KMS-11 (cell line): ENCODE measurements at regions not wholly inside any gene's neighbourhood (a gene's known extent, or its start where the extent isn't known, plus 50 kb on each side); places are given as distances from the start of the nearest gene placed in this dataset.

Experiments used
- H2AFZ ChIP-seq: fragments of 200-600 bp; sonication (generic); 2 replicates; pipeline ENCODE4 v1.6.1; 2016; ENCODE audit warnings: antibody characterized with exemption, mixed run types, low read depth
- H3K27ac ChIP-seq: fragments of 200-600 bp; sonication (generic); 2 replicates; pipeline ENCODE4 v1.6.1; 2016; ENCODE audit warnings: mild to moderate bottlenecking, mixed run types
- H3K27me3 ChIP-seq: fragments of 200-600 bp; sonication (generic); 2 replicates; pipeline ENCODE4 v1.6.1; 2017; ENCODE audit warnings: mild to moderate bottlenecking, low read depth, mixed run types, moderate library complexity; ENCODE audit not compliant: insufficient read depth
- H3K36me3 ChIP-seq: fragments of 200-600 bp; sonication (generic); 2 replicates; pipeline ENCODE4 v1.6.1; 2017; ENCODE audit warnings: mild to moderate bottlenecking, mixed run types; ENCODE audit not compliant: insufficient read depth
- H3K4me1 ChIP-seq: fragments of 200-600 bp; sonication (generic); 2 replicates; pipeline ENCODE4 v1.6.1; 2016; ENCODE audit warnings: mild to moderate bottlenecking, low read depth, mixed run types; ENCODE audit not compliant: poor library complexity, severe bottlenecking
- H3K4me2 ChIP-seq: fragments of 200-600 bp; sonication (generic); 2 replicates; pipeline ENCODE4 v1.7.0; 2016; ENCODE audit warnings: mild to moderate bottlenecking, mixed run types
- H3K4me3 ChIP-seq: fragments of 200-600 bp; sonication (generic); IDR thresholded peaks from 2 replicates; pipeline ENCODE4 v1.6.1; 2017; ENCODE audit warnings: low read depth, low read length, mixed read lengths; ENCODE audit not compliant: insufficient read depth
- H3K79me2 ChIP-seq: fragments of 200-600 bp; sonication (generic); 2 replicates; pipeline ENCODE4 v1.6.1; 2016; ENCODE audit warnings: low read depth, mixed run types; ENCODE audit not compliant: insufficient read depth
- H3K9ac ChIP-seq: fragments of 200-600 bp; sonication (generic); 2 replicates; pipeline ENCODE4 v1.6.1; 2016; ENCODE audit warnings: mild to moderate bottlenecking, mixed run types
- H4K20me1 ChIP-seq: fragments of 200-600 bp; sonication (generic); 2 replicates; pipeline ENCODE4 v1.6.1; 2016; ENCODE audit warnings: mild to moderate bottlenecking, mixed run types; ENCODE audit not compliant: insufficient read depth
- CTCF ChIP-seq: fragments of 200-600 bp; sonication (generic); conservative IDR thresholded peaks from 2 replicates; pipeline ENCODE4 v1.6.1; 2017; ENCODE audit warnings: low read depth, mild to moderate bottlenecking, antibody characterized with exemption, low read length, moderate library complexity, mixed read lengths

- Histone ChIP-seq H3K4me2 (no peak overlapping the region), H3K4me3 (no peak overlapping the region), H3K4me1 (no peaks in the 10 kb centered on the region), H3K27me3 (no peaks in the 10 kb centered on the region), H3K79me2 (no peaks in the 10 kb centered on the region), H2AFZ (no peak overlapping the region), H3K9ac (no peak overlapping the region), H4K20me1 (no peaks in the 10 kb centered on the region), H3K27ac (no peak overlapping the region), H3K36me3 (no peaks in the 10 kb centered on the region)
- TF ChIP-seq CTCF, result no peak
These were observed 264.9 kb downstream of the SKIDA1 start for GRCh38 chr10:21260506-21261149.

GRCh38 chr10:21260066-21260465, 265.4 kb downstream of the SKIDA1 start:
- H3K27ac ChIP-seq, result no peak overlapping the region
- no peaks in the 10 kb centered on the region for H3K79me2 ChIP-seq
- H3K9ac ChIP-seq, result no peak overlapping the region
- H3K4me2 ChIP-seq, result no peak overlapping the region
- H3K27me3 ChIP-seq, result no peaks in the 10 kb centered on the region
- TF ChIP-seq CTCF, result no peak
- H3K4me3 ChIP-seq, result no peak overlapping the region
- no peaks in the 10 kb centered on the region for H4K20me1 ChIP-seq
- H2AFZ ChIP-seq, result no peak overlapping the region
- H3K36me3 ChIP-seq, result no peaks in the 10 kb centered on the region
- no peaks in the 10 kb centered on the region for H3K4me1 ChIP-seq

DNA sequence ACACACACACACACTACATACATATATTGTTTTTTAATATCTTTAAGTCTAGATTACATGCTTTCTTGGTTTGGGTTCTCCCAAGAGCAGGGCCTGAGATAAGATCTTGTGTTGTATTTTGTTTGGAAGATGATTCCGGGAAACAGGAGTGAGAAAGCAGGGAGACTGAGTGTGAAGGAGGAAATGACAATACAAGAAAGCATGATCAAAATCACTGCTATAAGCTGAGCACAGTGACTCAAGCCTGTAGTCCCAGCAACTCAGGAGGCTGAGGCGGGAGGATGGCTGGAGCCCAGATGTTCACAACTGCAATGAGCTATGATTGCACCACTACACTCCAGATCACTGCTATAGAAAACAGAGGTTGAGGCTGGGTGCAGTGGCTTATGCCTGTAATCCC, 267.6 kb downstream of the SKIDA1 start:
- Histone ChIP-seq H3K4me3 (no peak overlapping the region), H3K27ac (no peak overlapping the region), H3K36me3 (no peaks in the 10 kb centered on the region), H3K4me2 (no peak overlapping the region), H3K4me1 (no peaks in the 10 kb centered on the region), H3K9ac (no peak overlapping the region), H3K79me2 (no peaks in the 10 kb centered on the region), H4K20me1 (no peaks in the 10 kb centered on the region), H2AFZ (no peak overlapping the region), H3K27me3 (no peaks in the 10 kb centered on the region)
- no peak for TF ChIP-seq CTCF

DNA sequence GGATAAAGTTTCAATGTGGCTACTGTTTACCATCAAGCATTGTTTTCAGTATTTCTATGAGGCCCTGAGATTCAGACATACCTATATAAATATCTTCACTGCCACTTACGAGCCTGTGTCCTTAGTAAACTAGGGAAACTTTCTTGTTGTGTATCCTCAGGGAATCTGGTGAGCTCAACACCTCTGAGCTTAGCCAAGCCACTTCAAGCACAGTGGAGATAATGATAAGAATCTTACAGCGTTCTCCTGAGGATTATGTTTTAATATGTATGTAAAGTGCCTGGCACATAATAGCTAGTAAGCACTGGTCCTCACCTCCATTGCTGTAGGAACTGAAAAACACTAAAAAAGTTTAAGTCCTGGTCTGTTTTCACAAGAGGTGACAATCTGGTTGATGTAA, 268.3 kb downstream of the SKIDA1 start:
- Histone ChIP-seq H3K4me3 (no peak overlapping the region), H3K4me2 (no peak overlapping the region), H3K9ac (no peak overlapping the region), H3K27me3 (no peaks in the 10 kb centered on the region), H4K20me1 (no peaks in the 10 kb centered on the region), H3K4me1 (no peaks in the 10 kb centered on the region), H3K27ac (no peak overlapping the region), H2AFZ (no peak overlapping the region), H3K79me2 (no peaks in the 10 kb centered on the region), H3K36me3 (no peaks in the 10 kb centered on the region)
- TF ChIP-seq CTCF, result no peak
